ACHN (cell line): ENCODE measurements at regions not wholly inside any gene's neighbourhood (a gene's known extent, or its start where the extent isn't known, plus 50 kb on each side); places are given as distances from the start of the nearest gene placed in this dataset.

ENCODE experiments used
- DNase-seq: peaks from one replicate; pipeline ENCODE4 v3.0.0-alpha.2; 2015
- in situ Hi-C: cut with HindIII; loops from 2 replicates; pipeline ENCODE4 v1.10.0; 2017; ENCODE audit warnings: low sequenced_read_pairs, low pct_ligation_motif_present, low pct_unique_long_range_greater_than_20kb

- in situ Hi-C loops: no loop called here
- DNase-seq: no peak
These were observed 1304.6 kb downstream of the BRD1 start for GRCh38 chr22:48523091-48523490.

GRCh38 chr22:48522271-48522670, 1305.4 kb downstream of the BRD1 start:
- in situ Hi-C loops: no loop called here

GRCh38 chr22:48520884-48521588, 1306.6 kb downstream of the BRD1 start:
- in situ Hi-C loops: no loop called here
- no peak for DNase-seq

More at GRCh38 chr22:48522271-48522670, 1305.4 kb downstream of the BRD1 start:
- DNase-seq: no peak

GRCh38 chr22:48520207-48520606, 1307.5 kb downstream of the BRD1 start:
- in situ Hi-C loops: no loop called here

GRCh38 chr22:48517039-48518030, 1310.3 kb downstream of the BRD1 start:
- in situ Hi-C loops: no loop called here
- no peak for DNase-seq

More at GRCh38 chr22:48520207-48520606, 1307.5 kb downstream of the BRD1 start:
- no peak for DNase-seq

- in situ Hi-C loops: no loop called here
- DNase-seq: no peak
These were observed 1311.1 kb downstream of the BRD1 start for GRCh38 chr22:48516571-48516970.

GRCh38 chr22:48515571-48516200, 1312.0 kb downstream of the BRD1 start:
- DNase-seq: no peak
- in situ Hi-C loops: no loop called here

- in situ Hi-C loops: no loop called here
- no peak for DNase-seq
These were observed 1313.7 kb downstream of the BRD1 start for GRCh38 chr22:48513929-48514328.

- in situ Hi-C loops: no loop called here
These were observed 1314.2 kb downstream of the BRD1 start for GRCh38 chr22:48513446-48513845.

GRCh38 chr22:48511781-48512327, 1315.8 kb downstream of the BRD1 start:
- in situ Hi-C loops: no loop called here
- no peak for DNase-seq

More at GRCh38 chr22:48513446-48513845, 1314.2 kb downstream of the BRD1 start:
- no peak for DNase-seq

GRCh38 chr22:48511211-48511610, 1316.5 kb downstream of the BRD1 start:
- in situ Hi-C loops: no loop called here
- no peak for DNase-seq

- no peak for DNase-seq
- in situ Hi-C loops: no loop called here
These were observed 1317.1 kb downstream of the BRD1 start for GRCh38 chr22:48510599-48510998.

GRCh38 chr22:48507595-48508350, 1319.9 kb downstream of the BRD1 start:
- no peak for DNase-seq

GRCh38 chr22:48507171-48507570, 1320.5 kb downstream of the BRD1 start:
- in situ Hi-C loops: no loop called here
- no peak for DNase-seq

More at GRCh38 chr22:48507595-48508350, 1319.9 kb downstream of the BRD1 start:
- in situ Hi-C loops: no loop called here

- DNase-seq: no peak
- in situ Hi-C loops: no loop called here
These were observed 1321.0 kb downstream of the BRD1 start for GRCh38 chr22:48506506-48507145.

GRCh38 chr22:48505891-48506290, 1321.8 kb downstream of the BRD1 start:
- in situ Hi-C loops: no loop called here
- DNase-seq: no peak

GRCh38 chr22:48504519-48505140, 1323.0 kb downstream of the BRD1 start:
- in situ Hi-C loops: no loop called here
- DNase-seq: no peak
